HCT116 (cell line): ENCODE measurements at regions not wholly inside any gene's neighbourhood (a gene's known extent, or its start where the extent isn't known, plus 50 kb on each side); places are given as distances from the start of the nearest gene placed in this dataset.

ENCODE experiments used
- ATAC-seq: fragments of 200-7000 bp; cut with Tn5 transposase; 2 replicates; pipeline ENCODE4 v1.9.1; 2020; ENCODE audit warnings: mild to moderate bottlenecking, moderate library complexity
- BruUV-seq: library from RNA; stranded (reverse); fragments of 400-500 nt; replicated peaks from 2 replicates; lab custom pipeline; 2021; lab: Mats Ljungman, UMichigan
- CTCF ChIA-PET: fragments of 300-600 bp; sonication (Branson Sonifier 250); formaldehyde crosslinking; loops from one replicate; lab custom pipeline; 2021; ENCODE audit warnings: antibody characterized with exemption; lab: Charles Lee
- POLR2A ChIA-PET: fragments of 300-600, 350-600 bp; sonication (Branson Sonifier 250); formaldehyde crosslinking; loops from one replicate; lab custom pipeline; 2021; ENCODE audit warnings: antibody characterized with exemption; lab: Charles Lee
- RAD21 ChIA-PET, 2 experiments: fragments of 300-600 bp; sonication (Branson Sonifier 250); formaldehyde crosslinking; loops; one replicate each; lab custom pipeline; 2023; ENCODE audit warnings: low total read pairs in 2 of 2; ENCODE audit not compliant: uncharacterized antibody in 2 of 2, unreplicated experiment in 2 of 2, low non-redundant PET in 1 of 2; lab: Charles Lee
- DNase-seq: peaks from one replicate; pipeline ENCODE4 v3.0.0-alpha.2; 2010; ENCODE audit warnings: low read depth, low spot score
- H2AFZ ChIP-seq: fragments of 200-600 bp; shearing (Covaris generic), sonication (generic); 2 replicates; pipeline ENCODE4 v1.6.1; 2017; ENCODE audit warnings: low read depth, mixed run types, mixed read lengths, antibody characterized with exemption, low read length; ENCODE audit not compliant: poor library complexity, severe bottlenecking
- H3K27ac ChIP-seq: 2 replicates; pipeline ENCODE4 v1.5.1; 2012; ENCODE audit warnings: low read depth, low read length
- H3K27me3 ChIP-seq: fragments of 200-600 bp; sonication (generic); 2 replicates; pipeline ENCODE4 v1.6.1; 2016; ENCODE audit warnings: mixed run types, low read length, mixed read lengths; ENCODE audit not compliant: insufficient read depth
- H3K36me3 ChIP-seq, 2 experiments: fragments of 200-500 bp in 1 of 2; fragments of 200-600 bp in 1 of 2; sonication (Bioruptor generic) in 1 of 2; sonication (generic) in 1 of 2; 2 replicates each; pipeline versions ENCODE4 v1.5.1 to v1.6.1; 2014 to 2016; ENCODE audit warnings: low read length in 2 of 2, inconsistent platforms in 1 of 2, mixed read lengths in 1 of 2, mixed run types in 1 of 2; ENCODE audit not compliant: insufficient read depth in 2 of 2, control insufficient read depth in 1 of 2
- H3K4me1 ChIP-seq, 2 experiments: fragments of 200-600 bp in 1 of 2; sonication (generic) in 1 of 2; 2 replicates each; pipeline versions ENCODE4 v1.5.1 to v1.6.1; 2012 to 2017; ENCODE audit warnings: low read length in 2 of 2, inconsistent platforms in 1 of 2, mild to moderate bottlenecking in 1 of 2, mixed read lengths in 1 of 2, mixed run types in 1 of 2, moderate library complexity in 1 of 2; ENCODE audit not compliant: insufficient read depth in 2 of 2, control insufficient read depth in 1 of 2
- H3K4me2 ChIP-seq: fragments of 200-600 bp; sonication (generic); 2 replicates; pipeline ENCODE4 v1.6.1; 2017; ENCODE audit warnings: mixed run types, low read length, mixed read lengths
- H3K4me3 ChIP-seq, 2 experiments: fragments of 200-600 bp in 1 of 2; sonication (generic) in 1 of 2; replicated peaks in 1 of 2; 2 replicates each; pipeline ENCODE4 v1.5.1; 2011 to 2016; ENCODE audit warnings: low read length in 2 of 2, control low read depth in 1 of 2, low read depth in 1 of 2, mild to moderate bottlenecking in 1 of 2, mixed read lengths in 1 of 2, mixed run types in 1 of 2
- H3K79me2 ChIP-seq: fragments of 200-600 bp; sonication (generic); 2 replicates; pipeline ENCODE4 v1.6.1; 2017; ENCODE audit warnings: mild to moderate bottlenecking, mixed run types, low read length, moderate library complexity, mixed read lengths; ENCODE audit not compliant: insufficient read depth
- H3K9ac ChIP-seq: fragments of 200-600 bp; sonication (generic); 2 replicates; pipeline ENCODE4 v1.6.1; 2016; ENCODE audit warnings: low read length, mixed read lengths
- H3K9me2 ChIP-seq: fragments of 200-600 bp; sonication (generic), shearing (Covaris generic); 2 replicates; pipeline ENCODE4 v1.6.1; 2017; ENCODE audit warnings: mixed run types, mild to moderate bottlenecking, moderate library complexity; ENCODE audit not compliant: insufficient read depth
- H3K9me3 ChIP-seq, 2 experiments: fragments of 200-500 bp in 1 of 2; fragments of 200-600 bp in 1 of 2; sonication (Bioruptor generic) in 1 of 2; sonication (generic) in 1 of 2; 2 replicates each; pipeline ENCODE4 v1.6.1; 2014 to 2017; ENCODE audit warnings: low read length in 2 of 2, mixed read lengths in 2 of 2, inconsistent platforms in 1 of 2, low read depth in 1 of 2, mild to moderate bottlenecking in 1 of 2, mixed run types in 1 of 2, moderate library complexity in 1 of 2; ENCODE audit not compliant: control insufficient read depth in 1 of 2, insufficient read depth in 1 of 2
- H4K20me1 ChIP-seq: fragments of 200-600 bp; sonication (generic), shearing (Covaris generic); 2 replicates; pipeline ENCODE4 v1.6.1; 2017; ENCODE audit warnings: mixed run types, mild to moderate bottlenecking, moderate library complexity; ENCODE audit not compliant: insufficient read depth
- CBX3 ChIP-seq: IDR thresholded peaks from 2 replicates; pipeline ENCODE4 v1.6.1; 2012; ENCODE audit warnings: low read depth
- EZH2phosphoT487 ChIP-seq: fragments of 200-600 bp; IDR thresholded peaks from 2 replicates; pipeline ENCODE4 v1.6.1; 2018; ENCODE audit warnings: antibody characterized with exemption, borderline replicate concordance
- POLR2A ChIP-seq: IDR thresholded peaks from 2 replicates; pipeline ENCODE4 v1.7.0; 2011; ENCODE audit warnings: borderline replicate concordance; ENCODE audit not compliant: insufficient read depth, insufficient read length; ENCODE audit errors: extremely low read depth
- RAD21 ChIP-seq: IDR thresholded peaks from 2 replicates; pipeline ENCODE4 v1.6.1; 2012; ENCODE audit warnings: low read depth, mild to moderate bottlenecking
- SIN3A ChIP-seq: IDR thresholded peaks from 2 replicates; pipeline ENCODE4 v1.6.1; 2012; ENCODE audit warnings: low read depth
- SRF ChIP-seq: IDR thresholded peaks from 2 replicates; pipeline ENCODE4 v1.6.1; 2012; ENCODE audit warnings: low read depth
- YY1 ChIP-seq: IDR thresholded peaks from 2 replicates; pipeline ENCODE4 v1.6.1; 2011; ENCODE audit warnings: low read length, low read depth, moderate library complexity, mild to moderate bottlenecking; ENCODE audit not compliant: insufficient replicate concordance; ENCODE audit errors: extremely low read depth
- ZFX ChIP-seq: fragments of 450-650 bp; IDR thresholded peaks from 2 replicates; pipeline ENCODE4 v1.6.1; 2017
- intact Hi-C: fragments of 100-400 bp; cut with micrococcal nuclease; formaldehyde crosslinking; loops from 2 replicates; pipeline ENCODE4 v1.10.0; 2022
- TF ChIP-seq, protein P1 (sequence below), 3 experiments: fragments of 200-600 bp in 1 of 3; sonication (generic) in 1 of 3; IDR thresholded peaks in 2 of 3; conservative IDR thresholded peaks in 1 of 3; 2 replicates each; pipeline ENCODE4 v1.5.1; 2012 to 2017; ENCODE audit warnings: low read depth in 2 of 3, low read length in 2 of 3, antibody characterized with exemption in 1 of 3, borderline replicate concordance in 1 of 3, control low read depth in 1 of 3, mild to moderate bottlenecking in 1 of 3, mixed read lengths in 1 of 3, mixed run types in 1 of 3, moderate library complexity in 1 of 3; ENCODE audit not compliant: insufficient read depth in 1 of 3
- TF ChIP-seq, protein P2 (sequence below): IDR thresholded peaks from 2 replicates; pipeline ENCODE4 v1.6.1; 2012
- TF ChIP-seq, protein P3 (sequence below): IDR thresholded peaks from 2 replicates; pipeline ENCODE4 v1.6.1; 2012; ENCODE audit warnings: low read depth

DNA sequence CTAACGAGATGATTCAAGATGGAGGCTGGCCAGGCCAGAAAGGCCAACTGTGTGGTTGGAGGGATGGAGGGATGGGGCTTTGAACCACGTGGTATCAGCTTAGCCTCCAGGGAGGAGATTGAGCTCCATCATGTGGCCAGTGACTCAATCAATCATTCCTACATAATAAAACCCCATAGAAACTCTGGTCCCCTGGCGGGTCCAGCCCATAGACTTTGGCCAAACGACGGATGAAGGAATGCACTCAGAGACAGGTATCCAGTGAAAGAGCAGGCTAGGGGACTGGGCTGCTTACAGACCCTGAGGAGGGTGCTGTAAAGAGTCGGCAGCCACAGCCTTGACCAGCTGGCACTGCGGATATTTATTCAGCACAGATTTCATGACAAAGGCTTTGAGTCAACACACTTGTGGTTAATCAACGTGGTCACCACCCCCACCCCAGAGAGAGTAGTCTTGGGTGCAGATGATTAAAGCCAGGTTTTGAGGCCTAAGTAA, 308.7 kb upstream of the TNRC6C start:
- POLR2A ChIA-PET, result interaction anchor here (0.7 kb wide), 1 partner anchor 12 kb away, joined by 3 read pairs; no protein-coding TSS in a partner anchor
- ATAC-seq, result peak; percentile 91
- no peaks in the 10 kb centered on the region for H3K9me3 ChIP-seq
- H3K9ac ChIP-seq, result no peak overlapping the region
- H3K27me3 ChIP-seq, result peaks cover 11% of the 10 kb centered on the region; the same call in 1 of the 2 replicates
- H2AFZ ChIP-seq, result no peak overlapping the region
- H3K4me3 ChIP-seq, result no peak overlapping the region
- RAD21 ChIA-PET, result interaction anchor here in 1 of 2 experiments (1.2 kb wide), 1 partner anchor 107 kb away, joined by 5 read pairs; no protein-coding TSS in a partner anchor
- no peak for TF ChIP-seq ZFX
- TF ChIP-seq, protein P1, sequence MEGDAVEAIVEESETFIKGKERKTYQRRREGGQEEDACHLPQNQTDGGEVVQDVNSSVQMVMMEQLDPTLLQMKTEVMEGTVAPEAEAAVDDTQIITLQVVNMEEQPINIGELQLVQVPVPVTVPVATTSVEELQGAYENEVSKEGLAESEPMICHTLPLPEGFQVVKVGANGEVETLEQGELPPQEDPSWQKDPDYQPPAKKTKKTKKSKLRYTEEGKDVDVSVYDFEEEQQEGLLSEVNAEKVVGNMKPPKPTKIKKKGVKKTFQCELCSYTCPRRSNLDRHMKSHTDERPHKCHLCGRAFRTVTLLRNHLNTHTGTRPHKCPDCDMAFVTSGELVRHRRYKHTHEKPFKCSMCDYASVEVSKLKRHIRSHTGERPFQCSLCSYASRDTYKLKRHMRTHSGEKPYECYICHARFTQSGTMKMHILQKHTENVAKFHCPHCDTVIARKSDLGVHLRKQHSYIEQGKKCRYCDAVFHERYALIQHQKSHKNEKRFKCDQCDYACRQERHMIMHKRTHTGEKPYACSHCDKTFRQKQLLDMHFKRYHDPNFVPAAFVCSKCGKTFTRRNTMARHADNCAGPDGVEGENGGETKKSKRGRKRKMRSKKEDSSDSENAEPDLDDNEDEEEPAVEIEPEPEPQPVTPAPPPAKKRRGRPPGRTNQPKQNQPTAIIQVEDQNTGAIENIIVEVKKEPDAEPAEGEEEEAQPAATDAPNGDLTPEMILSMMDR (IDR thresholded peaks at IDR 0.05 in 2 of 3, conservative IDR thresholded peaks at IDR 0.05 in 1 of 3; ENCODE audit: borderline replicate concordance in 1 of 3, insufficient read depth in 1 of 3, low read depth in 2 of 3, low read length in 2 of 3), result peak in 2 of 3 experiments; percentile 29 to 30; a peak in 2 of 6 replicates
- TF ChIP-seq YY1, result peak; percentile 59
- TF ChIP-seq RAD21, result peak; percentile 76
- TF ChIP-seq, all 23 proteins: peak for 3
- peak; percentile 42 for DNase-seq
- Histone ChIP-seq H4K20me1 (no peaks in the 10 kb centered on the region), H3K27ac (no peak overlapping the region), H3K36me3 (no peaks in the 10 kb centered on the region), H3K9me2 (no peaks in the 10 kb centered on the region), H3K79me2 (no peaks in the 10 kb centered on the region), H3K4me2 (no peak overlapping the region), H3K4me1 (no peaks in the 10 kb centered on the region)
- CTCF ChIA-PET, result interaction anchor here (0.6 to 1.6 kb wide), 7 partner anchors 9 to 395 kb away, joined by 3 to 13 read pairs (median 3); no protein-coding TSS in a partner anchor
- no TSS peak for BruUV-seq
- intact Hi-C loops, result loop anchor here (2.0 kb wide), 1 partner anchor 107 kb away; no protein-coding TSS in a partner anchor

DNA sequence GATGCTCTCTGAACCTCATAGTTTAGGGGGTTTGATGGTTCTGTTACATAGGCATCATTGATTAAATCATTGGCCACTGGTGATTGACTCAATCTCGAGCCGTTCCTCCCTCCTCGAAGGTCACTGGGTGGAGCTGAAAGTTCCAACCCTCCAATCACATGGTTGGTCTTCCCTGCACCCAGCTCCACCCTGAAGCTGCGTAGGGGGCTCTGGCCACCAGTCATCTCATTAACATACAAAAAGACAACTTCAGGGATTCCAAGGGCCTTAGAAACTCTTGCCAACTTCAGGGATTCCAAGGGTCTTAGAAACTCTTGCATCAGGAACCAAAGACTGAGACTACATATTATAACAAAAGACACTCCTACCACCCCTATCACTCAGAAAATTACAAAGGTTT, 306.5 kb upstream of the TNRC6C start:
- Histone ChIP-seq H3K4me2 (no peak overlapping the region), H3K9me2 (no peaks in the 10 kb centered on the region), H4K20me1 (no peaks in the 10 kb centered on the region), H3K79me2 (no peaks in the 10 kb centered on the region), H2AFZ (no peak overlapping the region), H3K27me3 (peaks cover 21% of the 10 kb centered on the region; the same call in 1 of the 2 replicates), H3K27ac (no peak overlapping the region), H3K36me3 (no peaks in the 10 kb centered on the region), H3K9me3 (no peaks in the 10 kb centered on the region), H3K9ac (no peak overlapping the region), H3K4me1 (no peaks in the 10 kb centered on the region), H3K4me3 (no peak overlapping the region)
- intact Hi-C loops, result no loop called here
- ChIA-PET POLR2A (no interaction called here), CTCF (no interaction called here), RAD21 (no interaction called here)
- BruUV-seq, result no TSS peak
- DNase-seq (no peak), ATAC-seq (no peak)
- TF ChIP-seq EZH2phosphoT487 (no peak), SRF (no peak), YY1 (no peak), CBX3 (no peak), SIN3A (no peak), POLR2A (no peak), ZFX (no peak)
- TF ChIP-seq, protein P2, sequence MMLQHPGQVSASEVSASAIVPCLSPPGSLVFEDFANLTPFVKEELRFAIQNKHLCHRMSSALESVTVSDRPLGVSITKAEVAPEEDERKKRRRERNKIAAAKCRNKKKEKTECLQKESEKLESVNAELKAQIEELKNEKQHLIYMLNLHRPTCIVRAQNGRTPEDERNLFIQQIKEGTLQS, result no peak
- TF ChIP-seq, protein P3, sequence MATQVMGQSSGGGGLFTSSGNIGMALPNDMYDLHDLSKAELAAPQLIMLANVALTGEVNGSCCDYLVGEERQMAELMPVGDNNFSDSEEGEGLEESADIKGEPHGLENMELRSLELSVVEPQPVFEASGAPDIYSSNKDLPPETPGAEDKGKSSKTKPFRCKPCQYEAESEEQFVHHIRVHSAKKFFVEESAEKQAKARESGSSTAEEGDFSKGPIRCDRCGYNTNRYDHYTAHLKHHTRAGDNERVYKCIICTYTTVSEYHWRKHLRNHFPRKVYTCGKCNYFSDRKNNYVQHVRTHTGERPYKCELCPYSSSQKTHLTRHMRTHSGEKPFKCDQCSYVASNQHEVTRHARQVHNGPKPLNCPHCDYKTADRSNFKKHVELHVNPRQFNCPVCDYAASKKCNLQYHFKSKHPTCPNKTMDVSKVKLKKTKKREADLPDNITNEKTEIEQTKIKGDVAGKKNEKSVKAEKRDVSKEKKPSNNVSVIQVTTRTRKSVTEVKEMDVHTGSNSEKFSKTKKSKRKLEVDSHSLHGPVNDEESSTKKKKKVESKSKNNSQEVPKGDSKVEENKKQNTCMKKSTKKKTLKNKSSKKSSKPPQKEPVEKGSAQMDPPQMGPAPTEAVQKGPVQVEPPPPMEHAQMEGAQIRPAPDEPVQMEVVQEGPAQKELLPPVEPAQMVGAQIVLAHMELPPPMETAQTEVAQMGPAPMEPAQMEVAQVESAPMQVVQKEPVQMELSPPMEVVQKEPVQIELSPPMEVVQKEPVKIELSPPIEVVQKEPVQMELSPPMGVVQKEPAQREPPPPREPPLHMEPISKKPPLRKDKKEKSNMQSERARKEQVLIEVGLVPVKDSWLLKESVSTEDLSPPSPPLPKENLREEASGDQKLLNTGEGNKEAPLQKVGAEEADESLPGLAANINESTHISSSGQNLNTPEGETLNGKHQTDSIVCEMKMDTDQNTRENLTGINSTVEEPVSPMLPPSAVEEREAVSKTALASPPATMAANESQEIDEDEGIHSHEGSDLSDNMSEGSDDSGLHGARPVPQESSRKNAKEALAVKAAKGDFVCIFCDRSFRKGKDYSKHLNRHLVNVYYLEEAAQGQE, result no peak
